ENCODE measurements at regions not wholly inside any gene's neighbourhood (a gene's known extent, or its start where the extent isn't known, plus 50 kb on each side); places are given as distances from the start of the nearest gene placed in this dataset.

DNA sequence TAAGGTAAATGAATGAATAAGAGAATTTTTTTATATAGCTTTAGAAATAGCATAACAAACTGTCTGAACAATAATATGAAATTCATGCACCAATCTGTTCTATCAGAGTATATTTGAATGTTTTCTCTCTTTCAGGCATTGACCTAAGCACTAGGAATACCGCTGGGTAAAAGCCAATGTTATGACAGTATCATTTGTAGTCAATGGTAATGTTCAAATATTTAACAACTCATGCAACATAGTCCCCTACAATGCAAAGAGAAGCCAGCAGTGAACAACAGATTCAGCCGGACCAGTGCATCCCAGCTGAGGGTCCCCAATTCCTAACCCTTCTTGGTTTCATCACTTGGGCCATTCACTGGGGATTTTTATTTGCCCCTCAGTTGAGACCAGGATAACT lies 52.6 kb upstream of the MYCBP2 start:
- no peak for DNase-seq (ENCODE audit: low spot score)

GRCh38 chr13:77378662-77379061 lies 51.8 kb upstream of the MYCBP2 start:
- no peak for DNase-seq (ENCODE audit: low spot score)

DNA sequence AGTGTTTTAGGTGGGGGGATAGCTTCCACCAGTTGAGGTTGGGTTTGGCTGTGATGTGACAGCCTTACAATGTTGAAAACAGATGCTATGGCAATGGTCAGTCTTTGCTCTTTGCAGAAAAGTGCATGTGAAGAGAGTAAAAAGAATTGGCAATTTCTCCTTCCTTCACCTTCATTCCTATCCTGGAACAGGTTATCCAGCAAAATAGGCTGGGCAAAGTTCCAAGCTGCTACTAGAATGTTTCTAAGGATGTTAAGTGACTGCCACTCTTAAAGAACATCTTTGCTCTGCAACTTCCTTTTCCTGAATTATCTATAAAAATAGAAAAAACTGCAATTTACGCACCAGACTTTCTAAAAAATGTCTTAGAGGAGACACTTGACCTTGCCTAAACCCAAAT lies 50.1 kb upstream of the MYCBP2 start:
- DNase-seq (ENCODE audit: low spot score), result no peak

Measured in globus pallidus (tissue), 1 donor.